PFSK-1 (cell line): ENCODE measurements at regions not wholly inside any gene's neighbourhood (a gene's known extent, or its start where the extent isn't known, plus 50 kb on each side); places are given as distances from the start of the nearest gene placed in this dataset.

Experiments used
- FOXP2 ChIP-seq: optimal IDR thresholded peaks from 2 replicates; pipeline ENCODE3; 2011; ENCODE audit warnings: borderline replicate concordance, control low read depth, inconsistent platforms; ENCODE audit not compliant: insufficient read depth; ENCODE audit errors: extremely low read length, extremely low read depth
- POLR2AphosphoS5 ChIP-seq: IDR thresholded peaks from 2 replicates; pipeline ENCODE4 v1.6.1; 2012; ENCODE audit warnings: low read depth, mild to moderate bottlenecking, control low read depth, low read length, moderate library complexity
- SIN3A ChIP-seq: IDR thresholded peaks from 2 replicates; pipeline ENCODE4 v1.6.1; 2012; ENCODE audit warnings: mild to moderate bottlenecking, low read length, moderate library complexity, borderline replicate concordance; ENCODE audit not compliant: insufficient read depth
- TAF1 ChIP-seq: IDR thresholded peaks from 2 replicates; pipeline ENCODE4 v1.6.1; 2012; ENCODE audit warnings: low read length, control low read depth, borderline replicate concordance; ENCODE audit not compliant: insufficient read depth
- TF ChIP-seq, protein P1 (sequence below), 2 experiments: IDR thresholded peaks; 2 replicates each; pipeline versions ENCODE4 v1.6.1 to v1.8.0; 2011 to 2012; ENCODE audit warnings: low read depth in 2 of 2, low read length in 2 of 2, control low read depth in 1 of 2, inconsistent platforms in 1 of 2, mild to moderate bottlenecking in 1 of 2, moderate library complexity in 1 of 2; ENCODE audit not compliant: insufficient read depth in 1 of 2

DNA sequence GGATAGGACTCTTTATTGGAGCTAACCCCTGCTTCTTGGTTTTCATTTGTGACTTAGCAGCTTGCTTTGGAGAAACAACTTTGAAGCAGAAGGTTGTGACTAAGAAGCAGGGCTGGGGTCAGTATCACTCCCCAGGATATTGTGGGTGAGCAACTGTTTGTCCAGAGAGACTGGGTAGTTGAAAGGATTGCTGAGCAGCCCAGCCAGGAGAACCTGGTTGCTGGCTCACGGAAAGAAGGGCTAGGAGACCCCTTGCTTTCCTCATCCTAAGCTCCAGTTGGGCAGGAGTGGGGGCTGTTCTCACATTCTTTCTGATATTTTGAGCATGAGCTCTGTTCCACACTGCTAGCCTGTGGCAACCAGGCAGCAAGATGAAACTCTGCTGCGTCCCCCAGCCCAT is 151.2 kb downstream of the CBLN1 start:
- TF ChIP-seq POLR2AphosphoS5 = no peak
- TF ChIP-seq SIN3A = no peak
- TF ChIP-seq, protein P1, sequence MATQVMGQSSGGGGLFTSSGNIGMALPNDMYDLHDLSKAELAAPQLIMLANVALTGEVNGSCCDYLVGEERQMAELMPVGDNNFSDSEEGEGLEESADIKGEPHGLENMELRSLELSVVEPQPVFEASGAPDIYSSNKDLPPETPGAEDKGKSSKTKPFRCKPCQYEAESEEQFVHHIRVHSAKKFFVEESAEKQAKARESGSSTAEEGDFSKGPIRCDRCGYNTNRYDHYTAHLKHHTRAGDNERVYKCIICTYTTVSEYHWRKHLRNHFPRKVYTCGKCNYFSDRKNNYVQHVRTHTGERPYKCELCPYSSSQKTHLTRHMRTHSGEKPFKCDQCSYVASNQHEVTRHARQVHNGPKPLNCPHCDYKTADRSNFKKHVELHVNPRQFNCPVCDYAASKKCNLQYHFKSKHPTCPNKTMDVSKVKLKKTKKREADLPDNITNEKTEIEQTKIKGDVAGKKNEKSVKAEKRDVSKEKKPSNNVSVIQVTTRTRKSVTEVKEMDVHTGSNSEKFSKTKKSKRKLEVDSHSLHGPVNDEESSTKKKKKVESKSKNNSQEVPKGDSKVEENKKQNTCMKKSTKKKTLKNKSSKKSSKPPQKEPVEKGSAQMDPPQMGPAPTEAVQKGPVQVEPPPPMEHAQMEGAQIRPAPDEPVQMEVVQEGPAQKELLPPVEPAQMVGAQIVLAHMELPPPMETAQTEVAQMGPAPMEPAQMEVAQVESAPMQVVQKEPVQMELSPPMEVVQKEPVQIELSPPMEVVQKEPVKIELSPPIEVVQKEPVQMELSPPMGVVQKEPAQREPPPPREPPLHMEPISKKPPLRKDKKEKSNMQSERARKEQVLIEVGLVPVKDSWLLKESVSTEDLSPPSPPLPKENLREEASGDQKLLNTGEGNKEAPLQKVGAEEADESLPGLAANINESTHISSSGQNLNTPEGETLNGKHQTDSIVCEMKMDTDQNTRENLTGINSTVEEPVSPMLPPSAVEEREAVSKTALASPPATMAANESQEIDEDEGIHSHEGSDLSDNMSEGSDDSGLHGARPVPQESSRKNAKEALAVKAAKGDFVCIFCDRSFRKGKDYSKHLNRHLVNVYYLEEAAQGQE (IDR thresholded peaks at IDR 0.05; ENCODE audit: insufficient read depth in 1 of 2, low read depth in 2 of 2, low read length in 2 of 2) = no peak
- TF ChIP-seq FOXP2 = no peak
- TF ChIP-seq TAF1 = no peak
